Endothelial cell of umbilical vein (primary cell): ENCODE measurements at regions not wholly inside any gene's neighbourhood (a gene's known extent, or its start where the extent isn't known, plus 50 kb on each side); places are given as distances from the start of the nearest gene placed in this dataset.
A peak's percentile ranks its signal among the peaks of the same experiment; 100 is the strongest.

Source experiments
- BruUV-seq: library from RNA; stranded (reverse); fragments of 400-500 nt; replicated peaks from 2 replicates; lab custom pipeline; 2021; lab: Mats Ljungman, UMichigan
- CTCF ChIA-PET: fragments of 300-600, 350-600 bp; sonication (Branson Sonifier 250); formaldehyde crosslinking; loops from one replicate; lab custom pipeline; 2021; ENCODE audit warnings: antibody characterized with exemption, inconsistent platforms; lab: Charles Lee
- POLR2A ChIA-PET: fragments of 300-600, 350-600 bp; sonication (Branson Sonifier 250); formaldehyde crosslinking; loops from one replicate; lab custom pipeline; 2021; ENCODE audit warnings: antibody characterized with exemption, inconsistent platforms; lab: Charles Lee
- DNase-seq: peaks from one replicate; pipeline ENCODE4 v3.0.0-alpha.2; 2011; ENCODE audit warnings: low read depth, low spot score
- FAIRE-seq: peaks from 2 replicates; lab custom pipeline; 2011; peaks lifted over from hg19 to GRCh38; lab: Jason Lieb, UNC
- H2AFZ ChIP-seq: 2 replicates; pipeline ENCODE4 v1.6.0; 2012; ENCODE audit warnings: low read depth, low read length, control low read depth, inconsistent platforms
- H3K27ac ChIP-seq: 2 replicates; pipeline ENCODE4 v1.5.1; 2011; ENCODE audit warnings: low read depth, mild to moderate bottlenecking, control low read depth, low read length, moderate library complexity; ENCODE audit not compliant: insufficient read depth
- H3K27me3 ChIP-seq, 2 experiments: 2 replicates each; pipeline versions ENCODE4 v1.6.0 to v1.6.1; 2011; ENCODE audit warnings: low read length in 2 of 2, mixed read lengths in 1 of 2; ENCODE audit not compliant: control insufficient read depth in 2 of 2, insufficient read depth in 2 of 2
- H3K36me3 ChIP-seq, 2 experiments: 2 replicates in 1 of 2; 3 replicates in 1 of 2; pipeline ENCODE4 v1.5.1; 2011; ENCODE audit warnings: low read length in 2 of 2, mild to moderate bottlenecking in 1 of 2, moderate library complexity in 1 of 2; ENCODE audit not compliant: control insufficient read depth in 2 of 2, insufficient read depth in 2 of 2; ENCODE audit errors: extremely low read depth in 1 of 2
- H3K4me1 ChIP-seq: 3 replicates; pipeline ENCODE4 v1.5.1; 2011; ENCODE audit warnings: mild to moderate bottlenecking, low read length; ENCODE audit not compliant: control insufficient read depth, insufficient read depth; ENCODE audit errors: extremely low read depth
- H3K4me2 ChIP-seq: 2 replicates; pipeline ENCODE4 v1.6.1; 2011; ENCODE audit warnings: low read length, control low read depth, mixed read lengths; ENCODE audit not compliant: insufficient read depth
- H3K4me3 ChIP-seq, 3 experiments: fragments of 200-600 bp in 1 of 3; sonication (generic), shearing (Covaris generic) in 1 of 3; replicated peaks in 1 of 3; 2 replicates each; pipeline ENCODE4 v1.5.1; 2011 to 2016; ENCODE audit warnings: control low read depth in 3 of 3, low read length in 3 of 3, mild to moderate bottlenecking in 2 of 3, inconsistent platforms in 1 of 3, low read depth in 1 of 3, moderate library complexity in 1 of 3; ENCODE audit not compliant: insufficient read depth in 1 of 3
- H3K79me2 ChIP-seq: 2 replicates; pipeline ENCODE4 v1.6.0; 2012; ENCODE audit warnings: low read length, inconsistent platforms; ENCODE audit not compliant: control insufficient read depth, insufficient read depth
- H3K9ac ChIP-seq: replicated peaks from 2 replicates; pipeline ENCODE3; 2011; ENCODE audit warnings: low read length, control low read depth; ENCODE audit not compliant: insufficient read depth; ENCODE audit errors: extremely low read depth
- H3K9me1 ChIP-seq: replicated peaks from 3 replicates; pipeline ENCODE4 v1.6.0; 2011; ENCODE audit warnings: mild to moderate bottlenecking, low read length; ENCODE audit not compliant: control insufficient read depth, insufficient read depth; ENCODE audit errors: extremely low read depth
- H3K9me3 ChIP-seq: replicated peaks from 2 replicates; pipeline ENCODE4 v1.5.1; 2012; ENCODE audit warnings: low read length, inconsistent platforms; ENCODE audit not compliant: control insufficient read depth, insufficient read depth
- H4K20me1 ChIP-seq: replicated peaks from 2 replicates; pipeline ENCODE3; 2011; ENCODE audit warnings: mild to moderate bottlenecking, low read length; ENCODE audit not compliant: control insufficient read depth, insufficient read depth; ENCODE audit errors: extremely low read depth
- EZH2 ChIP-seq: IDR thresholded peaks from 2 replicates; pipeline ENCODE4 v1.6.1; 2012; ENCODE audit warnings: borderline replicate concordance, low read depth, mild to moderate bottlenecking, moderate library complexity, low read length, inconsistent platforms; ENCODE audit not compliant: severe bottlenecking
- FOS ChIP-seq: IDR thresholded peaks from 2 replicates; pipeline ENCODE4 v1.6.1; 2011; ENCODE audit warnings: mild to moderate bottlenecking, low read length, moderate library complexity, borderline replicate concordance; ENCODE audit not compliant: insufficient read depth
- GATA2 ChIP-seq: IDR thresholded peaks from 2 replicates; pipeline ENCODE4 v1.7.0; 2011; ENCODE audit warnings: low read depth, mild to moderate bottlenecking, moderate library complexity, mixed read lengths, low read length; ENCODE audit not compliant: insufficient read length, insufficient read depth
- JUN ChIP-seq: IDR thresholded peaks from 2 replicates; pipeline ENCODE4 v1.6.1; 2011; ENCODE audit warnings: borderline replicate concordance, low read depth; ENCODE audit not compliant: insufficient read length, insufficient read depth
- MYC ChIP-seq: IDR thresholded peaks from one replicate; pipeline ENCODE4 v1.6.1; 2011; ENCODE audit warnings: mild to moderate bottlenecking, low read depth, low read length
- POLR2A ChIP-seq: IDR thresholded peaks from 2 replicates; pipeline ENCODE4 v1.6.1; 2012; ENCODE audit warnings: low read depth, mild to moderate bottlenecking, control low read depth, low read length
- POLR2AphosphoS5 ChIP-seq: IDR thresholded peaks from 2 replicates; pipeline ENCODE4 v1.6.1; 2012; ENCODE audit warnings: low read depth, mild to moderate bottlenecking, control low read depth, low read length, moderate library complexity; ENCODE audit not compliant: insufficient read depth
- dilution Hi-C: fragments of 300-500 bp; cut with MboI; formaldehyde crosslinking; loops from one replicate; pipeline ENCODE4 v1.15.0; 2019; ENCODE audit warnings: low sequenced_read_pairs; ENCODE audit not compliant: extremely low pct_ligation_motif_present
- intact Hi-C: fragments of 100-400 bp; cut with micrococcal nuclease; formaldehyde crosslinking; loops from one replicate; pipeline ENCODE4 v1.10.0; 2022
- TF ChIP-seq, protein P1 (sequence below): IDR thresholded peaks from 2 replicates; pipeline ENCODE4 v1.6.1; 2011; ENCODE audit not compliant: insufficient read depth, insufficient read length
- TF ChIP-seq, protein P2 (sequence below), 2 donors: IDR thresholded peaks; 1 replicate in 1 of 2; 2 replicates in 1 of 2; pipeline ENCODE4 v1.5.1; 2011; ENCODE audit warnings: low read length in 2 of 2, mild to moderate bottlenecking in 2 of 2, moderate library complexity in 2 of 2, control low read depth in 1 of 2, inconsistent platforms in 1 of 2, low read depth in 1 of 2; ENCODE audit not compliant: insufficient read depth in 1 of 2; ENCODE audit errors: extremely low read depth in 1 of 2

DNA sequence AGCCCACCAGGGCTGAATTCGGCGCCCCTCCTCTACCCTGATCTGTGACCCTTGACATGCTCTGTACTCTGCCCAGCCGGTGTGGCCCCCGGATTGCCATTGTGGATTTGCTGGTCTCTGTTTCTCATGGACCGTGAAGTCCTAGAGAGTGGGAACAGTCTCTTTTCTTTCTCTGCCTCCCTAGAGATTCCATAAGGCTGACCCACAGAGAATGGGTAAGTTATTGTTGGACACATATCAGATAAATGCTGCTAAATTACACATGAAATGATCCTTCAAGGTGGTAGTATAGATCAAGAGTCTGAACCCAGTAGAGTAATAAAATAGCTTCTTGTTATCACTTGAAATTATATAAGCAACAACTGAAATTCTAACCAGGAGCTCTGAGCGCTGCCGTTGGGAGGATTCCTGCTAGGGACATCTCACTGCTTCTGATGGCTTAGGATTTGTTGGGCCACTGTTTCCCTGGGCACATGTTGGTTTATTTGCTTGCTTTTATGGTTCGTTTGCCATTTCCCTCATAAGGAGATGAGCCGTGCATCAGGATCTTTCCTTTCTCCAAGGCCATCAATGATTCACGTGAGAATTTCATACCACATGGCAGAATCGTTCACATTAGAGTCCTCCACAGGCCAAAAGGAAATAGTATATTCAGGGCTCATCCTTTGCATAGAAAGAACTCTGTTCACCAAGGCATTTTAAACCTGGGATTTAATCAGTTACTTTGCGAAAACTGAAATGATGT, 111.9 kb downstream of the ZBTB18 start:
- FAIRE-seq (peak; percentile 66), DNase-seq (peak; percentile 37)
- TF ChIP-seq FOS = no peak
- no peak for TF ChIP-seq GATA2
- no peak for TF ChIP-seq MYC
- TF ChIP-seq POLR2AphosphoS5 = no peak
- TF ChIP-seq POLR2A = no peak
- TF ChIP-seq, protein P1, sequence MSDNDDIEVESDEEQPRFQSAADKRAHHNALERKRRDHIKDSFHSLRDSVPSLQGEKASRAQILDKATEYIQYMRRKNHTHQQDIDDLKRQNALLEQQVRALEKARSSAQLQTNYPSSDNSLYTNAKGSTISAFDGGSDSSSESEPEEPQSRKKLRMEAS = no peak
- TF ChIP-seq JUN = no peak
- no peak for TF ChIP-seq EZH2
- TF ChIP-seq, protein P2, sequence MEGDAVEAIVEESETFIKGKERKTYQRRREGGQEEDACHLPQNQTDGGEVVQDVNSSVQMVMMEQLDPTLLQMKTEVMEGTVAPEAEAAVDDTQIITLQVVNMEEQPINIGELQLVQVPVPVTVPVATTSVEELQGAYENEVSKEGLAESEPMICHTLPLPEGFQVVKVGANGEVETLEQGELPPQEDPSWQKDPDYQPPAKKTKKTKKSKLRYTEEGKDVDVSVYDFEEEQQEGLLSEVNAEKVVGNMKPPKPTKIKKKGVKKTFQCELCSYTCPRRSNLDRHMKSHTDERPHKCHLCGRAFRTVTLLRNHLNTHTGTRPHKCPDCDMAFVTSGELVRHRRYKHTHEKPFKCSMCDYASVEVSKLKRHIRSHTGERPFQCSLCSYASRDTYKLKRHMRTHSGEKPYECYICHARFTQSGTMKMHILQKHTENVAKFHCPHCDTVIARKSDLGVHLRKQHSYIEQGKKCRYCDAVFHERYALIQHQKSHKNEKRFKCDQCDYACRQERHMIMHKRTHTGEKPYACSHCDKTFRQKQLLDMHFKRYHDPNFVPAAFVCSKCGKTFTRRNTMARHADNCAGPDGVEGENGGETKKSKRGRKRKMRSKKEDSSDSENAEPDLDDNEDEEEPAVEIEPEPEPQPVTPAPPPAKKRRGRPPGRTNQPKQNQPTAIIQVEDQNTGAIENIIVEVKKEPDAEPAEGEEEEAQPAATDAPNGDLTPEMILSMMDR (IDR thresholded peaks at IDR 0.05; ENCODE audit: extremely low read depth in 1 of 2, insufficient read depth in 1 of 2, low read depth in 1 of 2, low read length in 2 of 2) = no peak
- Histone ChIP-seq H4K20me1 (no peaks in the 10 kb centered on the region), H2AFZ (peak overlapping the region; percentile 58), H3K4me3 (no peak overlapping the region), H3K9me3 (no peaks in the 10 kb centered on the region), H3K9ac (peak overlapping the region; percentile 79), H3K36me3 (no peaks in the 10 kb centered on the region), H3K79me2 (no peaks in the 10 kb centered on the region), H3K4me1 (peaks cover 32% of the 10 kb centered on the region), H3K9me1 (no peaks in the 10 kb centered on the region), H3K27me3 (no peaks in the 10 kb centered on the region), H3K27ac (peak overlapping the region; percentile 99), H3K4me2 (peak overlapping the region; percentile 51)
- BruUV-seq = no TSS peak
- dilution Hi-C loops (no loop called here), intact Hi-C loops (loop anchor here (5.0 to 10.0 kb wide), 4 partner anchors 292 to 876 kb away; partner anchors contain the start of gene ADSS2)
- ChIA-PET CTCF (interaction anchor here (1.2 to 1.8 kb wide), 2 partner anchors 15 to 17 kb away, joined by 5 to 8 read pairs; no protein-coding TSS in a partner anchor), POLR2A (interaction anchor here (1.5 kb wide), 1 partner anchor 115 kb away, joined by 4 read pairs; no protein-coding TSS in a partner anchor)
